Tibial nerve (tissue), 4 donors: ENCODE measurements at regions not wholly inside any gene's neighbourhood (a gene's known extent, or its start where the extent isn't known, plus 50 kb on each side); places are given as distances from the start of the nearest gene placed in this dataset.

Experiments used
- DNase-seq, 2 donors: peaks; one replicate each; pipeline ENCODE4 v3.0.0-alpha.2; 2019; ENCODE audit warnings: low spot score in 2 of 2
- H3K27ac ChIP-seq, 4 donors: fragments of 200-600 bp; sonication (generic) in 3 of 4; one replicate each; pipeline ENCODE4 v1.5.1; 2017 to 2019; ENCODE audit warnings: mild to moderate bottlenecking in 1 of 4
- H3K27me3 ChIP-seq, 2 donors: fragments of 200-600 bp; sonication (generic) in 1 of 2; one replicate each; pipeline versions ENCODE4 v1.5.1 to v1.6.0; 2017 to 2019
- H3K36me3 ChIP-seq, 3 donors: fragments of 200-600 bp; sonication (generic); one replicate each; pipeline ENCODE4 v1.5.1; 2018 to 2019
- H3K4me1 ChIP-seq, 4 donors: fragments of 200-600 bp; sonication (generic) in 3 of 4; one replicate each; pipeline ENCODE4 v1.5.1; 2017 to 2019
- H3K4me3 ChIP-seq, 4 donors: fragments of 200-600 bp; sonication (generic) in 3 of 4; one replicate each; pipeline ENCODE4 v1.5.1; 2017 to 2019; ENCODE audit warnings: mild to moderate bottlenecking in 1 of 4, moderate library complexity in 1 of 4
- H3K9me3 ChIP-seq, 4 donors: fragments of 200-600 bp; sonication (generic) in 3 of 4; one replicate each; pipeline ENCODE4 v1.5.1; 2017 to 2019
- EP300 ChIP-seq, 2 donors: sonication (generic); formaldehyde crosslinking; IDR thresholded peaks; one replicate each; pipeline ENCODE4 v1.6.1; 2017; ENCODE audit warnings: antibody characterized with exemption in 2 of 2, mild to moderate bottlenecking in 1 of 2
- POLR2A ChIP-seq, 2 donors: fragments of 450-650 bp; IDR thresholded peaks; one replicate each; pipeline ENCODE4 v1.6.1; 2017; ENCODE audit warnings: antibody characterized with exemption in 2 of 2, mild to moderate bottlenecking in 2 of 2, moderate library complexity in 2 of 2
- WGBS, 2 donors: methylation state at CpG; one replicate each; pipeline ENCODE4 v1.1.5; 2018; 5-methylcytosine and 5-hydroxymethylcytosine counted together
- TF ChIP-seq, protein P1 (sequence below), 5 experiments: fragments of 200-600 bp in 3 of 5; fragments of 450-650 bp in 2 of 5; sonication (generic) in 3 of 5; IDR thresholded peaks; one replicate each; pipeline ENCODE4 v1.5.1; 2016 to 2019; ENCODE audit warnings: antibody characterized with exemption in 5 of 5, mild to moderate bottlenecking in 3 of 5, moderate library complexity in 2 of 5

DNA sequence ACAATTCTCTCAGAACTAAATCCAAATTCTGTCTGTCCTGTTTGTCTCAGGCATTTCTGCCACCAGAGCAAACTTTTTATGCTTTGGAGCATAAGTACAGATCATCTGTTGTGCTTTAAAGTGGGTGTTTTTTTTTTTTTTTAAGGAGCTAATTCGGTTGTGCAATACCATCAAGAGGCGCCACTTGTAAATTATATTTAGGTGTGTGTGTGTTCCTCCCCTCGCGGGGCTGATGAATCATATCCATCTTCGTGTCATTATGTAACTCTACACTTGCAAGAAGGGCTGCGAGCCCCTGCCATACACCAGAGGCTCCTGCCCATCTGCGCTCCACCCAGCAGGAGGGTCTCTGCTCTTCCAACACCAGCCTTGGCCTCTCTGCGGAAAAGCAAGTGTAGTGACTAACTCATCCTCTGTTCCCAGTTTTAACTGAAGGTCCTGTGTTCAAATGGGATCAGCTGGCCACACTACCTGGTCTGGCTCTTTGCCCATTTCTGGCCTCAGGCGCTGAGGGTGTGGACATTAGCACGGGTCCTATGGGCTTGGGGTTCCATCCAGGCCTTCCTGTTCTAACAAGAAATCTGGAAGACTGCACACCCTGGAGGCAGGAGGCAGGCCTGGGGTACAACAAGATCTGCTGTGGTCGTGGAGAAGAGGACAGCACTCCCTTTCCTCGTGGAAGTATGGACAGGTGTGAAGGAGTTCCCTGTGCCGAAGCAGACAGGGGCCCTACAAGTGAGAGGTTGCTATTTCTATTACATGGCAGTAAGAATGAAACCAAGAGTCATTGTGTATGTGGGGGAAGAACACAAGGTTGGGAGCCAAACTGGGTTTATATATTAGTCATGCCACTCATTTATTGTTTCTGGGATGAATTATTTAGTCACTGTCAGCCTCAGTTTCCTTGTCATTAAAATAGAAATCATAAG, 96.1 kb upstream of the MBNL2 start:
- Histone ChIP-seq H3K4me1 (peaks cover 0 to 49% (median 23%) of the 10 kb centered on the region in 4 donors), H3K27ac (peak overlapping the region in 2 of 4 donors; percentile 53 to 69), H3K4me3 (no peak overlapping the region), H3K9me3 (no peaks in the 10 kb centered on the region), H3K27me3 (no peaks in the 10 kb centered on the region), H3K36me3 (no peaks in the 10 kb centered on the region)
- no peak for TF ChIP-seq POLR2A (IDR thresholded peaks at IDR 0.05)
- TF ChIP-seq, protein P1, sequence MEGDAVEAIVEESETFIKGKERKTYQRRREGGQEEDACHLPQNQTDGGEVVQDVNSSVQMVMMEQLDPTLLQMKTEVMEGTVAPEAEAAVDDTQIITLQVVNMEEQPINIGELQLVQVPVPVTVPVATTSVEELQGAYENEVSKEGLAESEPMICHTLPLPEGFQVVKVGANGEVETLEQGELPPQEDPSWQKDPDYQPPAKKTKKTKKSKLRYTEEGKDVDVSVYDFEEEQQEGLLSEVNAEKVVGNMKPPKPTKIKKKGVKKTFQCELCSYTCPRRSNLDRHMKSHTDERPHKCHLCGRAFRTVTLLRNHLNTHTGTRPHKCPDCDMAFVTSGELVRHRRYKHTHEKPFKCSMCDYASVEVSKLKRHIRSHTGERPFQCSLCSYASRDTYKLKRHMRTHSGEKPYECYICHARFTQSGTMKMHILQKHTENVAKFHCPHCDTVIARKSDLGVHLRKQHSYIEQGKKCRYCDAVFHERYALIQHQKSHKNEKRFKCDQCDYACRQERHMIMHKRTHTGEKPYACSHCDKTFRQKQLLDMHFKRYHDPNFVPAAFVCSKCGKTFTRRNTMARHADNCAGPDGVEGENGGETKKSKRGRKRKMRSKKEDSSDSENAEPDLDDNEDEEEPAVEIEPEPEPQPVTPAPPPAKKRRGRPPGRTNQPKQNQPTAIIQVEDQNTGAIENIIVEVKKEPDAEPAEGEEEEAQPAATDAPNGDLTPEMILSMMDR (IDR thresholded peaks at IDR 0.05), result peak in 1 of 5 experiments; percentile 9
- 70 to 73% methylated on average over 13 of the region's 13 CpGs for WGBS, 2 donors
- no peak for DNase-seq

DNA sequence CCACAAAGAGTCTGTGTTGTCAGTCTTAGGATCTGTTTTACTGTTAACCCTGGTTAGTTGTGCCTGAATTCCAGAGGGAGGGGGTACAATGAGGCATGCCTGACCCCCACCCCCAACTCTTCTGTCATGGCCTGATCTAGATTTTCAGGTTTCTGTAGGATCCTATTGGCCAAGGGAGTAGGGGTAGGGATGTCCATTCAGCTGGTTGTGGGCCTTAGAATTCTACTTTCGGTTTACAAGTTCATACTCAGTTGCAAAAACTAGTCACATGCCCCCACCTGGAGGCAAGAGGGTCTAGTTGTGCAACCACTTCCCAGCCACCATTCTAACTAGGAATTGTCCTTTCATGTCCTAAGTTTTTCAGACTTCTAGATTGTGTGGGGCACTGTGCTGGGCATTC, 94.3 kb upstream of the MBNL2 start:
- DNase-seq, result no peak
- TF ChIP-seq, protein P1 (IDR thresholded peaks at IDR 0.05), result no peak
- TF ChIP-seq EP300 (IDR thresholded peaks at IDR 0.05) (no peak), POLR2A (IDR thresholded peaks at IDR 0.05) (no peak)
- H3K4me1 ChIP-seq, result peaks cover 0 to 37% (median 13%) of the 10 kb centered on the region in 4 donors
- no peaks in the 10 kb centered on the region for H3K9me3 ChIP-seq
- WGBS, 2 donors, result 88 to 92% methylated on average over 1 of the region's 1 CpG
- no peaks in the 10 kb centered on the region for H3K27me3 ChIP-seq
- no peaks in the 10 kb centered on the region for H3K36me3 ChIP-seq
- no peak overlapping the region for H3K4me3 ChIP-seq
- no peak overlapping the region for H3K27ac ChIP-seq

DNA sequence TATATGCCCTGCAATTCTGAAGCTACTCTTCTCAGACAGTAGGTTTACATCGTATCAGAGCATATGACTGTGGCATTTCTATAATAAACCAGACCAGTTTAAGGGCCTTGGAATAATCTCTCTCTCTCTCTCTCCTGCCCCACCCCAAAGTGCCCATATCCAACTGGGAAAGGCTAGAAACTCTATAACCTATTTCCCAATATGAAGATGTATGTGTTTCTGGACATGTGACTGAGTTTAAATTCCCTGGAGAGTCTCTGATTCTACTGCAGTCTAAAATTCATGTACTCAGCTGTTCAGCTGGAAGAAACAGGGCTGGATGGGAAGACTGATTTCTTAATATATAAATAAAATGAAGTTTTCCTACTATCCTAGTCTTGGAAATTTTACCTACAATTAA, 91.9 kb upstream of the MBNL2 start:
- H3K27me3 ChIP-seq, result no peaks in the 10 kb centered on the region
- H3K4me3 ChIP-seq, result no peak overlapping the region
- TF ChIP-seq POLR2A (IDR thresholded peaks at IDR 0.05) (no peak), EP300 (IDR thresholded peaks at IDR 0.05) (no peak)
- TF ChIP-seq, protein P1 (IDR thresholded peaks at IDR 0.05), result no peak
- no peak overlapping the region for H3K27ac ChIP-seq
- H3K9me3 ChIP-seq, result no peaks in the 10 kb centered on the region
- DNase-seq, result no peak
- no peaks in the 10 kb centered on the region for H3K36me3 ChIP-seq
- WGBS, 2 donors, result 83 to 91% methylated on average over 1 of the region's 1 CpG
- peaks cover 0 to 13% (median 5%) of the 10 kb centered on the region in 4 donors for H3K4me1 ChIP-seq

DNA sequence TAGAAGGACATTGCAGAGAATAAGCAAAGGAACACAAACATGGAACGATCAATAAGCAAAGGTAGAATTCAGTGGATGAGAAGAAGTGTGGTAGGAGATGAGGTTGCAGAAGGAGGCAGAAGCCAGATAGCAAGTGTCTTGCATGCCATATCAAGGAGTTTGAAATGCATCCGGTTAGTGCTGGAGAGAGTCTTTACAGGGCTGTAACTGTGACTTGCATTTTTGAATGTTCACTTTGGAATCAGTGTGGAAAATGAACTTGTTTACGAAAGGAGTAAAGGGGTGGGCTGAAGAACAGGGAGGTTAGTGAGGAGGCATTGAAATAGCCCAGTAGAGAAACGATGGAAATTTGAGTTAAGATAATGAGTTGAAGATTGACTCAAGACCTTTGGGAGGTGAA, 90.7 kb upstream of the MBNL2 start:
- Histone ChIP-seq H3K36me3 (no peaks in the 10 kb centered on the region), H3K4me1 (peaks cover 0 to 7% (median 0%) of the 10 kb centered on the region in 4 donors), H3K27me3 (no peaks in the 10 kb centered on the region), H3K27ac (no peak overlapping the region), H3K4me3 (no peak overlapping the region), H3K9me3 (no peaks in the 10 kb centered on the region)
- WGBS, 2 donors, result 91 to 93% methylated on average over 4 of the region's 4 CpGs
- TF ChIP-seq EP300 (IDR thresholded peaks at IDR 0.05), result no peak
- TF ChIP-seq, protein P1 (IDR thresholded peaks at IDR 0.05), result no peak
- TF ChIP-seq POLR2A (IDR thresholded peaks at IDR 0.05), result no peak
- no peak for DNase-seq

DNA sequence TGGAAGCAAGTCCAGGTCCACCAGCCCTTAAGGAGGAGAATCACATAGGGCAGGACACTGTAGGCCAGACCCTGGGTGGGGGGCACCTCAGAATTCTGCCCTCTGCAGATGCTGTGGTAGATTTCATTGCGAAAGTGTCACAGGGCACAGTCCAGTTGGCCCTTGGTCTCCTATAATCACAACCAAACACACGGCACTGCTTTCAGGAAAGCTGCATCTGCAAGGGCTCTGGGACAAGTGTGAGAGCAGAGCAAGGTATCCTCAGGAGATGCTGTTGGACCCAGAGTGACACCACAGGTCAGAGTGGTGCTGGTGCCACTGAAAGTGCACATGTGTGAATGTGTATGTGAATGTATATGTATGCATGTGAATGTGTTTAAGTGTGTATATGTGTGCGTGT, 88.6 kb upstream of the MBNL2 start:
- 86 to 94% methylated on average over 3 of the region's 3 CpGs for WGBS, 2 donors
- no peak for TF ChIP-seq POLR2A (IDR thresholded peaks at IDR 0.05)
- TF ChIP-seq EP300 (IDR thresholded peaks at IDR 0.05), result no peak
- TF ChIP-seq, protein P1 (IDR thresholded peaks at IDR 0.05), result no peak

More for the DNA sequence above, 88.6 kb upstream of the MBNL2 start:
- H3K27me3 ChIP-seq, result no peaks in the 10 kb centered on the region
- H3K36me3 ChIP-seq, result no peaks in the 10 kb centered on the region
- DNase-seq, result no peak
- no peak overlapping the region for H3K4me3 ChIP-seq
- H3K27ac ChIP-seq, result no peak overlapping the region
- H3K9me3 ChIP-seq, result no peaks in the 10 kb centered on the region
- peaks cover 0 to 10% (median 0%) of the 10 kb centered on the region in 4 donors for H3K4me1 ChIP-seq
